Hepatocyte (in vitro differentiated cells): ENCODE measurements at regions not wholly inside any gene's neighbourhood (a gene's known extent, or its start where the extent isn't known, plus 50 kb on each side); places are given as distances from the start of the nearest gene placed in this dataset.

Experiments
- DNase-seq: peaks from one replicate; pipeline ENCODE4 v3.0.0-alpha.2; 2016; ENCODE audit warnings: low spot score
- H2AFZ ChIP-seq: fragments of 200-600 bp; sonication (generic); 2 replicates; pipeline ENCODE4 v1.6.0; 2016; ENCODE audit warnings: antibody characterized with exemption, mild to moderate bottlenecking
- H3K27ac ChIP-seq: fragments of 200-600 bp; sonication (generic); 2 replicates; pipeline ENCODE4 v1.5.1; 2016; ENCODE audit warnings: mild to moderate bottlenecking
- H3K27me3 ChIP-seq: fragments of 200-600 bp; sonication (generic); 2 replicates; pipeline ENCODE4 v1.6.1; 2016
- H3K36me3 ChIP-seq: fragments of 200-600 bp; sonication (generic); replicated peaks from 2 replicates; pipeline ENCODE4 v1.5.1; 2016; ENCODE audit warnings: low read depth; ENCODE audit not compliant: insufficient read depth
- H3K4me1 ChIP-seq: fragments of 200-600 bp; sonication (generic); 2 replicates; pipeline ENCODE4 v1.5.1; 2016; ENCODE audit warnings: mild to moderate bottlenecking, moderate library complexity; ENCODE audit not compliant: insufficient read depth
- H3K4me2 ChIP-seq: fragments of 200-600 bp; sonication (generic); 2 replicates; pipeline ENCODE4 v1.6.0; 2016
- H3K4me3 ChIP-seq: fragments of 200-600 bp; sonication (generic); 2 replicates; pipeline ENCODE4 v1.5.1; 2016; ENCODE audit warnings: mild to moderate bottlenecking
- H3K79me2 ChIP-seq: fragments of 200-600 bp; sonication (generic); 2 replicates; pipeline ENCODE4 v1.6.0; 2017; ENCODE audit warnings: mild to moderate bottlenecking
- H3K9me2 ChIP-seq: fragments of 200-600 bp; sonication (generic); replicated peaks from 2 replicates; pipeline ENCODE4 v1.6.0; 2017; ENCODE audit warnings: mild to moderate bottlenecking; ENCODE audit not compliant: insufficient read depth
- H3K9me3 ChIP-seq: fragments of 200-600 bp; sonication (generic); 2 replicates; pipeline ENCODE4 v1.5.1; 2016; ENCODE audit warnings: low read depth, mild to moderate bottlenecking
- H4K20me1 ChIP-seq: fragments of 200-600 bp; sonication (generic); 2 replicates; pipeline ENCODE4 v1.6.0; 2016; ENCODE audit warnings: mild to moderate bottlenecking; ENCODE audit not compliant: insufficient read depth, poor library complexity, severe bottlenecking
- EZH2 ChIP-seq: fragments of 200-600 bp; sonication (generic); IDR thresholded peaks from 2 replicates; pipeline ENCODE4 v1.6.1; 2016; ENCODE audit warnings: antibody characterized with exemption, mild to moderate bottlenecking, borderline replicate concordance
- EZH2phosphoT487 ChIP-seq: fragments of 200-600 bp; sonication (generic); IDR thresholded peaks from one replicate; pipeline ENCODE4 v1.6.1; 2018; ENCODE audit warnings: antibody characterized with exemption, mild to moderate bottlenecking, low read depth, moderate library complexity; ENCODE audit not compliant: unreplicated experiment, severe bottlenecking
- WGBS: methylation state at CpG from one replicate; pipeline ENCODE4 v1.1.6; 2016; ENCODE audit warnings: low lambda C conversion rate; ENCODE audit errors: missing lambda C conversion rate; 5-methylcytosine and 5-hydroxymethylcytosine counted together
- TF ChIP-seq, protein P1 (sequence below): fragments of 200-600 bp; sonication (generic); IDR thresholded peaks from 2 replicates; pipeline ENCODE4 v1.5.1; 2016; ENCODE audit warnings: antibody characterized with exemption, mild to moderate bottlenecking; ENCODE audit not compliant: poor library complexity

GRCh38 chr3:145133281-145133680 lies 1027.7 kb downstream of the PLOD2 start:
- Histone ChIP-seq H3K9me3 (no peaks in the 10 kb centered on the region), H3K4me2 (no peak overlapping the region), H4K20me1 (no peaks in the 10 kb centered on the region), H3K27me3 (no peaks in the 10 kb centered on the region), H2AFZ (no peak overlapping the region), H3K79me2 (no peaks in the 10 kb centered on the region), H3K27ac (no peak overlapping the region), H3K36me3 (no peaks in the 10 kb centered on the region), H3K9me2 (no peaks in the 10 kb centered on the region), H3K4me3 (no peak overlapping the region), H3K4me1 (no peaks in the 10 kb centered on the region)
- TF ChIP-seq EZH2 (no peak), EZH2phosphoT487 (no peak)
- TF ChIP-seq, protein P1, sequence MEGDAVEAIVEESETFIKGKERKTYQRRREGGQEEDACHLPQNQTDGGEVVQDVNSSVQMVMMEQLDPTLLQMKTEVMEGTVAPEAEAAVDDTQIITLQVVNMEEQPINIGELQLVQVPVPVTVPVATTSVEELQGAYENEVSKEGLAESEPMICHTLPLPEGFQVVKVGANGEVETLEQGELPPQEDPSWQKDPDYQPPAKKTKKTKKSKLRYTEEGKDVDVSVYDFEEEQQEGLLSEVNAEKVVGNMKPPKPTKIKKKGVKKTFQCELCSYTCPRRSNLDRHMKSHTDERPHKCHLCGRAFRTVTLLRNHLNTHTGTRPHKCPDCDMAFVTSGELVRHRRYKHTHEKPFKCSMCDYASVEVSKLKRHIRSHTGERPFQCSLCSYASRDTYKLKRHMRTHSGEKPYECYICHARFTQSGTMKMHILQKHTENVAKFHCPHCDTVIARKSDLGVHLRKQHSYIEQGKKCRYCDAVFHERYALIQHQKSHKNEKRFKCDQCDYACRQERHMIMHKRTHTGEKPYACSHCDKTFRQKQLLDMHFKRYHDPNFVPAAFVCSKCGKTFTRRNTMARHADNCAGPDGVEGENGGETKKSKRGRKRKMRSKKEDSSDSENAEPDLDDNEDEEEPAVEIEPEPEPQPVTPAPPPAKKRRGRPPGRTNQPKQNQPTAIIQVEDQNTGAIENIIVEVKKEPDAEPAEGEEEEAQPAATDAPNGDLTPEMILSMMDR = no peak
- no peak for DNase-seq
- WGBS = 73% methylated on average over 2 of the region's 2 CpGs

DNA sequence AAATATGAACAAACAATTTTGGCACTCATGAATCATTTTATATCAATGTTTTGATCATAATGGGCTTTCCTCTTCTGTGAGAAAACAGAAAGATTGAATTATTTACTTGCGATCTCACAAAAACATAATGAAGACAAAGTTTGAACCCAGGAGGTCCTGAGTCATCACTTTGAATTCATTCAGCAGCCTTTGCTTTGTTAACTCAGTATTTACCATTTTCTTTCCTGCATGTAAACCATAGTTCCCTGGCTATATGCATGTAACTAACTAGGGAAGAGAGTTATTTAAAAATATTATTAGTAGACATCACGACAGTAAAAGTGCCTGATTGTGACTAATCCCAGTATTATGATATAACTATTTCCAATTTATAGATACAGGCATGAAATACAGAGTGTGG lies 1026.2 kb downstream of the PLOD2 start:
- Histone ChIP-seq H3K36me3 (no peaks in the 10 kb centered on the region), H2AFZ (no peak overlapping the region), H3K27ac (no peak overlapping the region), H3K9me3 (no peaks in the 10 kb centered on the region), H3K4me3 (no peak overlapping the region), H4K20me1 (no peaks in the 10 kb centered on the region), H3K27me3 (no peaks in the 10 kb centered on the region), H3K4me1 (no peaks in the 10 kb centered on the region), H3K9me2 (no peaks in the 10 kb centered on the region), H3K4me2 (no peak overlapping the region), H3K79me2 (no peaks in the 10 kb centered on the region)
- WGBS = 74% methylated on average over 2 of the region's 2 CpGs
- no peak for DNase-seq
- TF ChIP-seq, protein P1 = no peak
- no peak for TF ChIP-seq EZH2
- no peak for TF ChIP-seq EZH2phosphoT487

- Histone ChIP-seq H3K4me1 (no peaks in the 10 kb centered on the region), H3K36me3 (no peaks in the 10 kb centered on the region), H2AFZ (no peak overlapping the region), H3K9me2 (no peaks in the 10 kb centered on the region), H3K4me3 (no peak overlapping the region), H3K9me3 (no peaks in the 10 kb centered on the region), H3K27me3 (no peaks in the 10 kb centered on the region), H3K27ac (no peak overlapping the region), H3K4me2 (no peak overlapping the region), H4K20me1 (no peaks in the 10 kb centered on the region), H3K79me2 (no peaks in the 10 kb centered on the region)
- 70% methylated on average over 3 of the region's 3 CpGs for WGBS
- TF ChIP-seq, protein P1 = no peak
- no peak for TF ChIP-seq EZH2
- TF ChIP-seq EZH2phosphoT487 = no peak
- DNase-seq = no peak
These were observed 1016.6 kb downstream of the PLOD2 start for GRCh38 chr3:145144361-145144760.

- 81% methylated on average over 1 of the region's 1 CpG for WGBS
- Histone ChIP-seq H3K27ac (no peak overlapping the region), H4K20me1 (no peaks in the 10 kb centered on the region), H3K4me2 (no peak overlapping the region), H3K36me3 (no peaks in the 10 kb centered on the region), H3K4me3 (no peak overlapping the region), H3K9me3 (no peaks in the 10 kb centered on the region), H3K9me2 (no peaks in the 10 kb centered on the region), H3K79me2 (no peaks in the 10 kb centered on the region), H3K27me3 (no peaks in the 10 kb centered on the region), H2AFZ (no peak overlapping the region), H3K4me1 (no peaks in the 10 kb centered on the region)
- no peak for DNase-seq
- TF ChIP-seq EZH2phosphoT487 (no peak), EZH2 (no peak)
- TF ChIP-seq, protein P1 = no peak
These were observed 1015.5 kb downstream of the PLOD2 start for GRCh38 chr3:145145461-145145860.
